HG03354 (cell line): ENCODE measurements at regions not wholly inside any gene's neighbourhood (a gene's known extent, or its start where the extent isn't known, plus 50 kb on each side); places are given as distances from the start of the nearest gene placed in this dataset.
"Not testable (repeated sequence)": the region's sequence is repeated elsewhere in the genome, so short reads cannot be mapped to it uniquely, and the experiment has no call there.

Experiments
- ATAC-seq: cut with Tn5 transposase; IDR thresholded peaks from one replicate; pipeline ENCODE4 v1.9.1; 2021; ENCODE audit warnings: mild to moderate bottlenecking; ENCODE audit not compliant: unreplicated experiment, poor library complexity, severe bottlenecking

DNA sequence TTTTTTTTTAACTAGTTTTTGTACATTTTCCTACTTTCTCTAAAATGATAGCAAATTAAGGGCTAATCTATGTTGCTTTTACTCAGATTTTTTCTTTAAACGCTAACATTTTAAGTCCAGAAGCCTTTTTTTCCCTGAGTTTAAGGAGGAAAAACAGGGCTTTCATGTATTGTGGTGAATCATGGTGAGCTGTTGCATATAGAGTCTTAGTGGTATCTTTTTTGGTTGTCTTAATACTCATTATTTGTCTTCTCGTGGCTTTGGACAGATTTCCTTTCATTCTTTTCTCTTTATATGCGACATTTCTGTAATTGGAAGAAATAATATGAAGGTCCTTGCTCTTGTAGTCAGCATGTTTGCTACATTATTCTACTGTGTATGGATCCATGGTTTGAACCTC is 1015.6 kb downstream of the PLA2G4A start:
- no peak for ATAC-seq

DNA sequence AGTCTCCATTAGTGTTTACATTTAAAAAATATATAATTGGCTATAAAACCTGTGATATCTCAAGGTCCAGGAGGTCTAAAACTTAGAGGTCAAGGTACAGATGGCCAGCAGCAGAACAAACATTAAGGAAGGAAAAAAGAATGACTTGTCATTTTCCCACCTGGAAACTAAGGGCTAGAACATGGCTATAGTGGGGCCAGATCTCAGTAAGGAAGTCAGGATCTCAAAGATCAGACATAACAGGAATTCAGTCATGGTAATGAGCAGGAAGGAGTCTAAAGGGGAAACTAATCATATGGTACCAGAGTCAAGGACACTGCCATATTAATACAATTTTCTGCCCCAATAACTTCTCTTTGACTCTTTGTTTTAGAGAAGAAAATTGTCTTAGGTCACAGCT is 1018.8 kb downstream of the PLA2G4A start:
- no peak for ATAC-seq

DNA sequence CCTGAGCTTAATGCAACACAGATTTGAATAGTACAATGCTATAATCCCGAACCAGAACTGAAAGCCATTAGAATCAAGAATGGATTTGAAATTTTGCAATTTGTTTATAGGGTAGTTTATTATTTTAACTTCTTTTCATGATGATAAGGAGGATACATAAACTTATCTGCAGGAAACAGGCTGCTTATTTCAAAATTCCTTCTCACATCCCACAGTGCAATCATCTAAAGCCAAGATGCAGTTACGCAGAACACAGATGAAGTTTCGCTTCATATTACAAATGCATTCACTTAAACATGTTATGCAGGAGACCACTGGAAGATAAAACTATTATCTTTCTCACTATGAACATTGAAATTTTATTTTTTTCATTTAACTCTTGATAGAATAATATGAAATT is 1019.6 kb downstream of the PLA2G4A start:
- no peak for ATAC-seq

DNA sequence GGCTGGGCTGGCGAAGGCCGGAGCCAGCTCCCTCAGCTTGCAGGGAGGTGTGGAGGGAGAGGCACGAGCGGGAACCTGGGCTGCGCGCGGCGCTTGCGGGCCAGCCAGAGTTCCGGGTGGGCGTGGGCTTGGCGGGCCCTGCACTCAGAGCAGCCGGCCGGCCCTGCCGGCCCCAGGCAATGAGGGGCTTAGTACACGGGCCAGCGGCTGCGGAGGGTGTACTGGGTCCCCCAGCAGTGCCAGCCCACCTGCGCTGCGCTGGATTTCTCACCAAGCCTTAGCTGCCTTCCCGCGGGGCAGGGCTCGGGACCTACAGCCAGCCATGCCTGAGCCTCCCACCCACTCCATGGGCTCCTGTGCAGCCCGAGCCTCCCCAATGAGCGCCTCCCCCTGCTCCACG is 1021.4 kb downstream of the PLA2G4A start:
- not testable (repeated sequence) for ATAC-seq

DNA sequence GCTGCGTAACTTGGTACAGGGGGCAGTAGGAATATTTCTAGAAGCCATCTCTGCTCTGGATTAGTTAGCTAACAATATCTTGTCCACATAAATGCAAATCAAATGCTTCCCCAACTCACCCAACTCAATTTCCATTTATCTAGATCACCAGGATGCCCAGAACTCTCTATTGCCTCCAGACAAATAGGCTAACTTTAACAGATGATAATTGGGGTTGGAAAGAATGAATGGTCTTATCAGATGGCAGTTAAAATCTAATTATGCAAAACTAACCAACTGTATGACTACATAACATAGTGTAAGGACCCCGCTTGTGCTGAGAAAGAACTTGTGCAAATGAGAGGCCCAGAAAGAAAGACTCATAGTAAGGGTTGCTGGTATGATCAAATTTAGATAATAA is 1024.8 kb downstream of the PLA2G4A start:
- ATAC-seq, result no peak

DNA sequence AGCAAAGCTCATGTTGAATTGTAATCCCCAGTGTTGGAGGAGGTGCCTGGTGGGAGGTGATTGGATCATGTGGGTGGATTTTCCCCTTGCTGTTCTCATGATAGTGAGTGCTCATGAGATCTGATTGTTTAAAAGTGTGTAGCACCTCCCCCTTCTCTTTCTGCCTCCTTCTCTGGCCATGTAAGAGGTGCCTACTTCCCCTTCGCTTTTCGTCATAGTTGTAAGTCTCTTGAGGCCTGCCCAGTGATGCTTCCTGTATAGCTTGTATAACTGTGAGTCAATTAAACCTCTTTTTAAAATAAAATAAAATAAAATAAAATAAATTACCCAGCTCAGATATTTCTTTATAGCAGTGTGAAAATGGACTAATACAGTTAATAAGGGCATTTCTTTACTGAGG is 1025.7 kb downstream of the PLA2G4A start:
- no peak for ATAC-seq

DNA sequence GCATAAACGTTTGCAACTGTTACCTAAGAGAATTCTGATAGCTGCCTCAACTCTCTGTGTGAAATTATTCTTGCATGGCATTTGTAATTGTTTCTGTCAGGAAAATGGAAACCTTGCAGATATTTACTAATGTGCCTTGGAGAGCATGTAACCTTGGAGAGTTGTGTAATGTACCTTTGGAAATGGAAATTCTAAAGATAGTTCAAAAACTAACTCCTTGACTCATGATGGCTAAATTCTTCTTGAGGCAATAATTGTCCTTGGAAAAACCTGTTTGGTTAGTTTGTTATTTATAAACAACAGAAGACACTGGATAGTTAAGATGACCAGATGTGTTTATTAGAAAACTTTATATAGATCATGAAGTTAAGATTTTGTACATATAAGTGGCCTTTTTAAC is 1033.8 kb downstream of the PLA2G4A start:
- no peak for ATAC-seq

DNA sequence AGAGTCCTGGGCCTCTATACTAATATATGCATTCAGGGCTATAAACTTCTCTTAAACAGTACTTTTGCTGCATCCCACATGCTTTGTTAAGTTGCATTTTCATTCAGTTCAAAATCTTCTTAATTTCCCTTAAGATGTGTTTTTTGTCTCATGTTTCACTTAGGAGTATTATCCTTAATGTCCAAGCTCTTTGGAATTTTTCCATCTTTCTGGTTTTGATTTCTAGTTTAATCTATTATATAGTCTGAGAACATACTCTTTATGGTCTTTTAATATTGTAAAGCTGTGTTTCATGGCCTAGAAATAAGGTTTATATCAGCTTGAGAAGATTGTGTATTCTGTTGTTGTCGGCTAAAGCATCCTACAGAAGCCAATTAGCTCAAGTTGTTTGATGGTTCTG is 1041.8 kb downstream of the PLA2G4A start:
- no peak for ATAC-seq

DNA sequence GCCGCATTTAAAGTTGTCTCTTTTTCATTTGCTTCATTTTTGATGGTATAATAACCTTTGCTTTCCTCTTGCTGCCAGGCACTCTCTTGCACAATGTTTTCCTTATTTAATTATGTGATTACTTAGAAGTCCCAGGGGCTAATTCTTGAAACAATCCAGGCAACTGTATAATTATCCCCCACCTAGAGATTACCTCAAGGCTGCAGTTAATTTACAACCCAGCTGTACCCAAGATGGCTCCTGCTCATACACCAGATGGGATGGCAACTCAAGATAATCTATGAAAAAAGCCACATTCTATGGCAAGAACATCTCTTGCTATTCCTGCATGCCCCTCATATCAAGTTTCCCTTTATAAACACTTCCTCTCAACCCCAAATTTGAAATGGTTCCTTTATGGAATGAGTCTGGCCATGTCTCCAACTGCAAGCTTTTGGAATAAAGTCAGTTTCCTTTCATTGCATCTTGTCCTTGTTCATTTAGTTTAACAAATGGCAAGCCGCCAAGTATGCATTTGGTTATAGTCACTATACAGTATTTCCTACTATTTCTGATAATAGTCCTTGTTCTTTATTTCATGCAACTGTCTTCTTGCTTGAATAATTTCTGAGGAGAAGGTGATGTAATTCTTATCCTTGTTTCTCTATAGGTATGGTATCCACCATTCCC is 1042.6 kb downstream of the PLA2G4A start:
- no peak for ATAC-seq

DNA sequence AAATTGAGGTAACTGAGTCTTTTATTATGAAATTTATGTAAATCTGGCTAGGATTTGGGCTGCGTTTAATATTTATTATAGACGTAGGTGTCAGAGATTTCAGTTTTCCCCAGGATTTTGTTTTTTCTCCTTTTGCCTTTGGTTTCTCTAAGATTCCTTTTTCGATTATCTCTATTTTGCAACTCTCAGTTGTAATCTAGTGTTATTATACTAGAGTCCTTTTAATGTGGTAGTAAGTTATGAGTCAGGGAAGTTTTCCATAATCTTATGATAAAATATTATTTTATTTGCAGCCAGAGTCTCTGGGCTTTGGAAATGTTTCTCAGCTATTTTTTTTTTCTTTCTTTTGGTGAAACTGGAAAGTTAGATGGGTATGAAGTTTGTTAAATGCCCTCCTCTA is 1043.8 kb downstream of the PLA2G4A start:
- ATAC-seq, result no peak

DNA sequence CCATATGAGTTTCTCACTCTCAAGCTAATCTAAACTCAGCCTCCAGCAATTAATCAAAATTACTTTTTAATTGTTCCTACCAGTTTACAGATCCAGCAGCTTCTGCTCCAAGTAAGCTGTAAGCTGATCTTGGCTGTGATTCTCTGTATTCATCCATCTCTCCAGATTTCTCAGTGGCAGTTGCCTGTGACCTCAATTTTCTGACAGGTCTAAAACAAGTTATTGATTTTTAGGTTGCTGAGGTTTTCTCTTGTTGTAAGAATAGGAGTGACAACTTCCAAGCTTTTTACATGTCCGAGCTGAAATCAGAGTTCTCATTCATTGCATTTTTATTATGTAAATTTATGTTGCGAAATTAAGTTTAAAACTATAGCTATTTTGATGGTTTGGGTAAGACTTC is 1044.4 kb downstream of the PLA2G4A start:
- ATAC-seq, result no peak

DNA sequence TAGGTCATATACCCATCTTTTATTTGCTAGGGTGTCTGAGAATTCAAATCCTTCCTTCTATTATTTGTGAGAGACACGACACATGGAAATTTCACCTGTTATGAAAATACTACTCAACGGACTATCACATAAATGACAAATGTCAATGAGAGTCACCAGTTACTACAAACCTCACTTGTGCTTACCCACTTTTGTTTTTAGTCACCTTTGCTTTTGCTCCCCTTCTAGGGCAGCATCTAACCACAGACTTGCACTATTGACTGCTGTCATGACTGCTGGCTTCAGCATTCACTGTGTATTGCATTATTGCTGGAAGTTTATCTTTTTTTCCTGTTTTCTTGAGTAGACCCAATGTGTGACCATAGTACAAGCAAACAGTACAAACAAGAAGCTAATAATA is 1048.0 kb downstream of the PLA2G4A start:
- no peak for ATAC-seq

DNA sequence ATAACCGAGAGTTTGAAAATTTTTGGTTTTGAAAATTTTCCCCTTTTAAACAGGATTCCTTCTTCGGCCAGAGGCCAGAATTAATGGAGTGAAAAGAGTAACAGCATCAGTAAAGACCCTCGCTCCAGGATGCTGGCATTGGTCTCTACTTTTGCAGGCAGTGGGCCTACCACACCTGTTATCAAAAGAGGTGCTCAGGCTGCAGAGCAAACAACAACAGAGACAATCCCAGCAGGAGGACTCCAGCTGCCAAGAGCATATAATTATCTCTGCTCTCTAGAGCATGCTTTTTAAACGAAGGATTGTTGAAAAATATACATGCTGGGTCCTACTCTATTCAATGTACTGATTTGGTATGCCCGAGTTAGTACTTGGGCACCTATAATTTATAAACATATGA is 1048.5 kb downstream of the PLA2G4A start:
- no peak for ATAC-seq

DNA sequence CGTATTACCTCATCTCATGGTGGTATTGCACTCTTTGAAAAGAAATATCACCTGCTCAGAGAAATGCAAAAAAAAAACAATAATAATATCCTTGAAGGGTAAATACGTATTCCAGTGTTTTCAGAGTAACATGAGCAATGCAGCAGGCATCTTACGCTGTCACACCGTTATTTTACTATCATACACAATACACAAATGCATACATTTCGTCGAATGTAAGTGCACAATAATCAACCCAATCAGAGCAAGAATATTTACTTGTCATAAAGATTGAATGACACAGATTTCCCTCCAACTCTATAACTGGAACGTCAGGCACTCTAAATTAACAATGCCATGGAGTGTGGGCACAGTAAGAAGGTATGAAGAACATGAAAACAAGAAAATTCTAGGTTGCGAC is 1050.1 kb downstream of the PLA2G4A start:
- no peak for ATAC-seq

DNA sequence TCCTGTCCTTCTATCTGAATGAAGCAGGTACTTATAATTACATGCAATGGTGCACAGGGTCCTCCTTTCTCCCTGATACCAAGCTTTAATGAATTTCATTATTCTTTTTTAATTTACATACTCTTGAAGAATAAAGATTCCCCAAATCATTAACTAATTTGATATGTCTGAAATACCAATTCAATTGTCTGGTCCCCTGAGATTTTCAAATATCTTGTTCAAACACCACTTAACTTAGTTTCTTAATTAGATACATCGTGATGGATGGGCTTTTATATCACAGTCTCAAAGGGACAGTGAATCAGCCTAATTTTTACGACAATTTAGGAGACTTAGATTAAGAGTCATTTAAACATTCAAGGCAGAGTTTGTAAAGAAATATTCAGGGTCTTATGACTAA is 1054.6 kb downstream of the PLA2G4A start:
- ATAC-seq, result no peak

DNA sequence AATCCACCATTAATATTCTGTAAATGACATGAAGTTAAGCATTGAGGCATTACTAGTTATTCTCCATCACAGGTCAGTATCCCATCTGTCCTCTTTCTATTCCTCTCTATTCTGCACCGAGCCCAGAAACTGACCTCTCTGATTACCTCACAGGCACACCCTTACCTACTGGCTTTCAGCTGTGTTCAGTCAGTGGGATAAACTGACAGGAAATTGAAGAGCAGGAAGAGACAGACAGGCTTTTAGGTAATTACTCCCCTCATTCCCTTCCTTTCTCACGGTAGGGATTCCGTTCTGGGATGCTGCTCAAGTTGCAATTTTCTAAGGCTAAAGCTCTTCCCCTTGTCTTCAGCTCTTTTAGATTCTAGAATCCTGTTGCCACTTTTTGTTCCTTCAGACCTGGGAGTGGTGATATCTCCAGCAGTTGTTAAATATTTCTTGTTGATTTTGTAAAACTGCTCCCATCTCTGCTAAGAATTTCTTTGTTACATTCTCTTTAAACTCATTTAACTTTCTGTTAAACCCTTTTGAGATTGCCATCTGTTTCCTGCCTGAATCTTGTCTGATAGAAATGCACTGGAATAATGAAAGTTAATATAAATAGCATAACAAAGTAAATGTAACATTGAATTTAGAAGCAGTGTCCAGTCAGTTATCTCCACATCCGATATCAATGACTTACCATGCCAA is 1063.4 kb downstream of the PLA2G4A start:
- ATAC-seq, result no peak

DNA sequence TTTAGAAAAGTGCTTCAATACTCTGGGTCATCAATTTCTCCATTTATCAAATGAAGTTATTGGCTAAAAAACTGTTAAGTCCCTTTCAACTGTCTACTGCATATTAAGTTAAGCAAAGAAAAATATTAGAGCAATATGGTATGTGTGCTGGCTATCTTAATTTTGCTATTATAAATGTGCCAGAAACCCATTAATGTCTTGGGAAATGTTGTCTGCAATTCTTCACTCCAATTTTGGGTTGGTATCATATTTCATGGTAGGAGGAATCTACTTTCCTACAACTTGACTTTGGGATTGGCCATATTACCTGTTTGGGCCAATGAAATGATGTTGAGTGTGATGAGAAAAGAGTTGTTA is 1063.9 kb downstream of the PLA2G4A start:
- no peak for ATAC-seq

DNA sequence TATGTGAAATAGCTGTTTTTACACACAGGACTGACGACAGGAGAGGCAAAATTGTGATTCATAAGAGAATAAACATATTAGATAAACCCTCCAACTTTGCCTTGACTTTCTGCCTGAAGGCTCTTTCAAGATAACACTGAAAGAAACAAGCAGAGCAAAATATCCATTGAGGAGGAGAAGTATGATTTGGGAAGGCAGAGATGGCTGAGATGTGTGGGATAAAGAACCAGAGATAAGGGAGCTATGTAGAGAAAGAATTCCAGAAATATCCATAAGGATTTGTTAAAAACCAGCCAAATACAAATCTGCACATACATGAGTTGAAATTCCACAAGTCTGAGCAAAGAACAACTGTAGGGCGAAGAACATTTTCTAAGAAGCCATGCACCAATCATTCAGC is 1064.7 kb downstream of the PLA2G4A start:
- ATAC-seq, result no peak

DNA sequence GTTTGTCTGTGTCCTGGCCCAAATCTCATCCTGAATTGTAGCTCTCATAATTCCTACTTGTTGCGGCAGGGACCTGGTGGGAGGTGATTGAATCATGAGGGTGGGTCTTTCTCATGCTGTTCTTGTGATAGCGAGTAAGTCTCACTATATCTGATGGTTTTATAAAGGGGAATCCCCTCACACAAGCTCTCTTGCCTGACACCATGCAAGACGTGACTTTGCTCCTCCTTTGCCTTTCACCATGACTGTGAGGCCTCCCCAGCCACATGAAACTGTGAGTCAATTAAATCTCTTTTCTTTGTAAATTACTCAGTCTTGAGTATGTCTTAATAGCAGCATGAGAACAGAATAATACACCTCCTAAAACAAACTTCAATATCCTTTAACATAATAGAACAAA is 1065.6 kb downstream of the PLA2G4A start:
- no peak for ATAC-seq

DNA sequence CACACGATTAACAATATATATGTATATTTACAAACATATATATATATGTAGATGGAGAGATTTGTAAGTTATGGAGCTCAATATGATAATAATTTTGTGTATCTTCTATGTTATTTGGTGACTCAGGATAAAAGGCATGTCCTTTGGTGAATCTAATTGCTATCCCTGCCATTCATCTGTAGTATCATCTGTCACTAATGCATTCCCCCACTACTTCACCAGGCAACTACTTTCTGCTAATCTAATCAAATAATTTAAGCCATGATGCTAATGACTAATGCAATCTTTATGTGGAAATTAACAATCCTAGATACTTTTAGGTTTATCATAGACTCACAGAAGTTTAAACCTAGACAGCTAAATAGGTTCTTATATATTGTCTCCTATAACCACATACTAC is 1074.5 kb downstream of the PLA2G4A start:
- no peak for ATAC-seq

DNA sequence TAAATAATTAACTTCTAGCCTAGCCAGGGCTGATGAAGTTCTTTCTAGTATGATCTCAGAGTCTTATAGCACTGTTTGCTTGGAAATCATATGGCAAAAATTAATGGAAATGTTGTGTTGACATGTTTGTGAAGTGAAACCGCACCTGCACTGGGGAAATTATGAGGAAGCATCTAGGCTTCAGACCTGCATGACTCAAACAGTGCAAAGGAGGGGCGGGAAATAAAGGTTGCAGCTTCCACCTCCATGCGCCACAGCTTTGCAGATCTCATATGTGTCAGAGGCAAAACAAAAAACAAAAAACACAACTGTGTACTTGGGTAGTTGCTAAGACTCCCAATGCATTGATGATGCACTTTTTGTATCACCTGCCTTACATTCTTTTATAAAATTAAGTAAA is 1080.6 kb downstream of the PLA2G4A start:
- no peak for ATAC-seq

DNA sequence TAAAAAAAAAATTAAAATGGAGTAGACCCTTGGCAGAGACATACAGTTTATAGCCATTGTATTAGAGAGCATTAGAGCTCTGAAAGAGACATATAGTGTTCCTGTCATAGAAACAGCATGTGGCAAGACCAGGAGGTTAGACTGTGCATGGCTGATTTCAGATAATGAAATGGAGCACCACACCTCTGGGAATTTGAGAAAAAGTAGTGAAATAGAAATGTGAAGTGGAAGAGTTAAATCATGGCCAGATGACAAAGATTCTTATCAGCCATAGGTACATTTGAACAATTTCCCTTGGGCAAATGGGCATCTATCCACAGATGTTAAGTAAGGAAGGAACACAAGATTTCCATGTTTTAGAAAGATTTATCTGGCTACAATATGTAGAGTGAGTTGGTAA is 1083.1 kb downstream of the PLA2G4A start:
- no peak for ATAC-seq
